NCI-H2081 (cell line): ENCODE measurements at regions not wholly inside any gene's neighbourhood (a gene's known extent, or its start where the extent isn't known, plus 50 kb on each side); places are given as distances from the start of the nearest gene placed in this dataset.
"Not testable (repeated sequence)": the region's sequence is repeated elsewhere in the genome, so short reads cannot be mapped to it uniquely, and the experiment has no call there.

Experiments used
- DNase-seq, 2 experiments: peaks; one replicate each; lab custom pipeline; 2025; lab: John Stamatoyannopoulos, UW

- peak; percentile 45 to 55 for DNase-seq
Measured at GRCh38 chr3:18988614-18989229, 159.6 kb upstream of the KCNH8 start.

GRCh38 chr3:18987862-18988447, 160.4 kb upstream of the KCNH8 start:
- peak in 1 of 2 experiments; percentile 48 for DNase-seq

GRCh38 chr3:18987070-18987469, 161.2 kb upstream of the KCNH8 start:
- no peak for DNase-seq

- no peak for DNase-seq
Measured at GRCh38 chr3:18982920-18983319, 165.4 kb upstream of the KCNH8 start.

- DNase-seq: not testable (repeated sequence)
Measured at GRCh38 chr3:18976102-18976501, 172.2 kb upstream of the KCNH8 start.

GRCh38 chr3:18968120-18968519, 180.2 kb upstream of the KCNH8 start:
- DNase-seq: no peak

- DNase-seq: no peak
Measured at GRCh38 chr3:18965781-18966180, 182.5 kb upstream of the KCNH8 start.

- no peak for DNase-seq
Measured at GRCh38 chr3:18964640-18965039, 183.7 kb upstream of the KCNH8 start.

- DNase-seq: no peak
Measured at GRCh38 chr3:18951333-18951732, 197.0 kb upstream of the KCNH8 start.

- no peak for DNase-seq
Measured at GRCh38 chr3:18946524-18946923, 201.8 kb upstream of the KCNH8 start.

GRCh38 chr3:18937574-18937973, 210.7 kb upstream of the KCNH8 start:
- DNase-seq: no peak

- no peak for DNase-seq
Measured at GRCh38 chr3:18919158-18919557, 229.2 kb upstream of the KCNH8 start.

GRCh38 chr3:18917923-18918322, 230.4 kb upstream of the KCNH8 start:
- DNase-seq: no peak

- DNase-seq: no peak
Measured at GRCh38 chr3:18902081-18902793, 246.1 kb upstream of the KCNH8 start.

GRCh38 chr3:18901571-18901970, 246.7 kb upstream of the KCNH8 start:
- no peak for DNase-seq

GRCh38 chr3:18900994-18901393, 247.3 kb upstream of the KCNH8 start:
- DNase-seq: no peak

- no peak for DNase-seq
Measured at GRCh38 chr3:18898911-18899310, 249.4 kb upstream of the KCNH8 start.

- DNase-seq: no peak
Measured at GRCh38 chr3:18892756-18893155, 255.6 kb upstream of the KCNH8 start.

GRCh38 chr3:18892047-18892446, 256.3 kb upstream of the KCNH8 start:
- DNase-seq: no peak

GRCh38 chr3:18891641-18892040, 256.7 kb upstream of the KCNH8 start:
- no peak for DNase-seq

GRCh38 chr3:18890449-18890848, 257.9 kb upstream of the KCNH8 start:
- DNase-seq: no peak

GRCh38 chr3:18888819-18889218, 259.5 kb upstream of the KCNH8 start:
- DNase-seq: no peak

- no peak for DNase-seq
Measured at GRCh38 chr3:18888370-18888769, 259.9 kb upstream of the KCNH8 start.

- no peak for DNase-seq
Measured at GRCh38 chr3:18886331-18886730, 262.0 kb upstream of the KCNH8 start.
